NOMO-1 treated with DMSO at 0.1 percent for 48 hours (cell line): ENCODE measurements at regions not wholly inside any gene's neighbourhood (a gene's known extent, or its start where the extent isn't known, plus 50 kb on each side); places are given as distances from the start of the nearest gene placed in this dataset.
"Not testable (repeated sequence)": the region's sequence is repeated elsewhere in the genome, so short reads cannot be mapped to it uniquely, and the experiment has no call there.

Experiments used
- DNase-seq: peaks from one replicate; lab custom pipeline; 2025; ENCODE audit not compliant: unreplicated experiment; lab: John Stamatoyannopoulos, UW

GRCh38 chr1:55530749-55531478 lies 315.8 kb upstream of the USP24 start:
- no peak for DNase-seq

GRCh38 chr1:55529017-55529416 lies 313.9 kb upstream of the USP24 start:
- no peak for DNase-seq

GRCh38 chr1:55527831-55528230 lies 312.7 kb upstream of the USP24 start:
- DNase-seq, result no peak

DNA sequence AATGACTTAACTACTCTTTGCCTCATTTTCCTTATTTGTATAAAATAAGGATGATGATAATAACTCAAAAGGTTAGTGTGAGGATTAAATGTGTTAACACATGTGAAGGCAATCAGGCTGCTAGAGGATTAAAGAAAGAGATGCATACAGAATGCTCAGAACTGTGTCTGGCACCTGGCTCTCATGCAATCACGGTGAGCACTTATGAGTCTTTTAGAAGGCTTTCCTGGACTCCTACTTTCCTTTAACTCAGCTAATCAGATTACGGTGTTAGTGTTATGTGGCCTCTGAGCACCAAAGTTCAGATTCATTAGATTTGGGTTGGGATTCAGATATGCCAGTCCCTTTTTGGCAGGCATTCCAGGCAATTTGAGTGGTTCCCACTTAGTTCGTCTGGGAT lies 311.6 kb upstream of the USP24 start:
- no peak for DNase-seq

GRCh38 chr1:55524006-55524405 lies 308.8 kb upstream of the USP24 start:
- DNase-seq, result no peak

GRCh38 chr1:55522982-55523381 lies 307.8 kb upstream of the USP24 start:
- no peak for DNase-seq

GRCh38 chr1:55522353-55522903 lies 307.3 kb upstream of the USP24 start:
- no peak for DNase-seq

DNA sequence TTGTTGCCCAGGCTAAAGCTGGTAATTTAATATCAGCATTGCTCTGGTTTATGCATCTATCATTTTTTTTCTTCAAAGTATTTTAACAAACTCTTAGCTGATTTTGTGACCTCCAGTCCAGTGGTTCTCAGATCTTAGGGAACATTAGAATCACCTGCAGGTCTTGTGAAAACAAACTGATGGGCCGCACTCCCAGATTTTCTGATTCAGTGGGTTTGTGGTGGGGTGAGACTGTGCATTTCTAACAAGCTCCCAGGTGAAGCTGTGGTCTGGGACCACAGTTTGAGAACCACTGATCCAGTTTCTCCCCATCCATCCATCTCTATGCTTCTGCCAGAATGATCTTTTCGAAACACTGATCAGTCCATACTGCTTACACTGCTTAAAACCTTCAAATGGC lies 305.7 kb upstream of the USP24 start:
- no peak for DNase-seq

DNA sequence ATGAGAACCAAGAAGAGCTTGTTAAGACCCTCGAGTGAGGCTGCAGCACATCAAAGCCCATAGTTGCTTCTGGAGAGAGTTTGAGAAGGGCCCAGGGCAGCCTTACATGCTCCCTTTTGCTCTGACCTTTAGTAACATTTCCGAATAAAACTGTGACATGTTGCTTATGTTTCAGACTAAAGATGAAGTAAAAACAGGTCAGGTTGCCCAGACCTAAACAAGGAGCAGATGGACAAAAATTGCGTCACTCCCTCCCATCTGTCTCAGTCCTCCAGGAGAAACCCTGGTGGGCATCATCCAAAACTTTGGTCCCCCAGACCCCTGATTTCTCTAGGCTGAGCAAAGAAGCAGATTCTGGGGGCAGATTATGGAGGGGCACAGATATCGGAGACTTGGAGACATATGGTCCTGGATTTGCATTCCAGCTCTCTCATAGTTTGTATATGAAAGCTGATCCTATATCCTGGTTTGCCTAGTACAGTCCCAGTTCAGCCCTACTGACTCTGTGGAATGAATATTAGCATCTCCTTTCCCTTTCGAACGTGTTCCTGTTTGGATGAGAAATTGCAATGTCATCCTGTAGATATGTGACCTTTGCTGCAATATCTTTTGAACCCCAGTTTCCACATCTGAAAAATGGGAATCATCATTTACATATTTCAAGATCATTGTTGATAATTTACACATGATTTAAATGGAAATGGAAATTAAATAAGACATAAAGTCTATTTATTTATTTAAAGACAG lies 304.9 kb upstream of the USP24 start:
- DNase-seq, result no peak

- DNase-seq, result no peak
Observed at GRCh38 chr1:55519276-55519675, 304.1 kb upstream of the USP24 start.

DNA sequence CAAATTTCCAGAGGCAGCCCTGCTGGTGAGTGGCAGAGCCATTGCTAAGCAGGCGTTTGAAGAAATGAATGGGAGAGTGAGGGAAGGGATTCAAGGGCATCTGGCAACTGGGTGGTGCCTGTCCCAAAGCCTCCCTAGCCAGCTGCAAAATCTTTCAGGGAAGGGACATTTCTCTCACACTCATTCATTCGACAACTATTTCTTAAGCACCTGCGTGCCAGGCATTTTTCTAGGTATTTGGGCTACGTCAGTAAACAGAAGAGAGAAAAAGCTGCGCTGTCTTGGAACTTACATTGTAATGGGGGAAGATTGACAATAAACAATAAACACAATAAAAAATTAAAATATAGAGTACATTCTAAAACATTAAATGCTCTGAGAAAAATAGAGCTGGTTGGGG lies 301.9 kb upstream of the USP24 start:
- DNase-seq, result no peak

DNA sequence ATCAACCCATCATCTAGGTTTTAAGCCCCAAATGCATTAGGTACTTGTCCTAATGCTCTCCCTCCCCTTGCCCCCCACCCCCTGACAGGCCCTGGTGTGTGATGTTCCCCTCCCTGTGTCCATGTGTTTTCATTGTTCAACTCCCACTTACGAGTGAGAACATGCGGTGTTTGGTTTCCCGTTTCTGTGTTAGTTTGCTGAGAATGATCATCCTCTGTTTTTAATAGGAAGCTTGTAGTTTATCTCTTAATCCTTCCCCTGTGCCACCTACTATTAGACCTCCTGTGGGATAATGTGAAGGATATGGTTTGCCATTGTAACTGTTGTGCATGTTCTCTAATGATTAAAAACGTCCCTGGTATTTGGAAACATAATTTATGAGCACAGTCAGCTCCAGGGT lies 299.4 kb upstream of the USP24 start:
- DNase-seq, result not testable (repeated sequence)

- no peak for DNase-seq
Observed at GRCh38 chr1:55512466-55512865, 297.3 kb upstream of the USP24 start.

GRCh38 chr1:55507578-55507931 lies 292.4 kb upstream of the USP24 start:
- DNase-seq, result no peak

DNA sequence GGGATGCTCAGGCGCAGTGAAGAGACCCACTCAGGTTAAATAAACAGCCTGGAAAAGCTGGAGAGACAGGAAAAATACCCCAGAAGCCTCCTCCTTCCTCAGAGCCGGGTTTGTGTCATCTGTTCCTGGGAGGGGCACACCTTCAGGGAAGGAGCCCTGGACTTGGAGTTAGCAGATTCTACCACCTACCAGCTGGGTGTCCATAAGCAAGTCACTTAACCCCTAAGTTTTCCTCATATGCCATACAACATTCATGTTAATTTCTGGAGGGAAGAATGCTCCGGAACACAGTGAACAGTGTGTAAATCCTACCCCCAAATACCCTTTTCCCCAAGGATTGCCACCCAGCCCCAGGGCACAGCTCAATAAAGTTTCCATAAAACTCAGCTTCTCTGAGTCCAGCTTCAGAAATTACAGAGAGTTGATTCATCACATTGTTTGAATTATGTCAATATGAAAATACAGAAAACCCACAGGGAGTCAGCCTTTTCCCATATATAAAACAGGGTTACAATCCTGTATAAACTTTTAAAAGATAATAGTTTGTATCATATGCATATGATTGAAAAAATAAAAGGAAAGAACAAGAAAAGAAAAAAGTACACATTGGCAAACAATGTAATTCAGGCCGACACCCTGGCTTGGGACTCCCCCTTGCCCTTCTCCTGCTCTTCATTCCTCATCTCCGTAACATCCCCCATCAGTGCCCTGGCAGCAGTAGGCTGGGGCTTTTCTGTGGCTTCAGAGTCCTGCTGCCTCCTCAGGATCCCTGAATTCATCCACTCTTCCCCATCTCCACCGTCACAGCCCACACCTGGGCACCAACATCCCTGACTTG lies 291.8 kb upstream of the USP24 start:
- DNase-seq, result no peak

GRCh38 chr1:55505326-55505725 lies 290.2 kb upstream of the USP24 start:
- no peak for DNase-seq

DNA sequence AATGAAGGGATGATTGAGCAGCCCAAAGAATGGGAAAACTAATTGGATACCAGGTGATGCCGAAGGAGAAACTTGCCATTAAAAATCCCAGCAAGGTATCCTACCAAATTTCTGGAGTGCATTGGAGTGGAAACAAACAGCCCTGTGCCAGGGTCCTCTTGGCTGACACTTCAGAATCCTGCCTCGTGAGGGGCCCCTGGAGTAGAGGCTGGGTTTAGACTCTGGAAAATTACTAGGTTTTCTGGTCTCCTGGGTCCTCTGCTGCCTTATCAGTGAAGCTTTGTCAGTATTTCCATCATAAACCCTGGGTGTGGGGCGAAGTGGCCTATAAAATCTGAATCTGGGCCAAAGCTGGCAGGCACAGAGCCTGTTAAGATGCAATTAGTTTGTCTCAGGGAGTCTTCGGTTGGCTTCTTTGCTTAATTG lies 289.2 kb upstream of the USP24 start:
- DNase-seq, result no peak

DNA sequence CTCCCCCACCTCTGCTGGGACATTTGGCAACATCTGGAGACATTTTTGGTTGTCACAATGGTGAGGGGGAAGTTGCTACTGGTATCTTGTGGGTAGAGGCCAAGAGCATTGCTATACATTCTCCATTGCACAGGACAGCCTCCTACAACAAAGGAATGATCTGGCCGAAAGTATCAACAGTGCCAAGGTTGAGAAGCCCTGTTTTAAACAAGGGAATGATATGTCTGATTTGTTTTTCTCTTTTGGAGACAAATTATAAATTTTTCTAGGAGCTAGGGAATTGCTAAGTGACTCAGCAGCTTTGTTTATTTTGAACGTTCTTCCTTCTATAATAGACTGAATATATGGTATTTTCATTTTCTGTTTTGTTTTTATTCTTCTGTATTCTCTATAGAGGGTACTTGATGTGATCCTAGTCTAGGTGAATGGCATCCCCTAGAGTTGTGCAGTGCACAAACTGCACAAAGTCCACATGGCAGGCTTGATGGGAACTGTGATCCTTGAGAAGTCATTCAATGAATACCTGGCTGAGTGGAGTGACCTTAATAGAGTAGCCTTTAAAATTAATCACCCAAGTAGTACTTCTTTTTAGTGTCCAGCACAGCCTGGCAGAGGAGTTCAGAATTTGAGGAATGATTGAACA lies 288.6 kb upstream of the USP24 start:
- DNase-seq, result no peak

- no peak for DNase-seq
Observed at GRCh38 chr1:55500601-55501000, 285.4 kb upstream of the USP24 start.

- DNase-seq, result no peak
Observed at GRCh38 chr1:55490547-55490946, 275.4 kb upstream of the USP24 start.

- DNase-seq, result no peak
Observed at GRCh38 chr1:55484173-55484572, 269.0 kb upstream of the USP24 start.
